BLaER1 treated with 17β-estradiol and CSF1 and Interleukin-3, amounts not matched to agents 10 nM and 100 nM (cell line): ENCODE measurements at regions not wholly inside any gene's neighbourhood (a gene's known extent, or its start where the extent isn't known, plus 50 kb on each side); places are given as distances from the start of the nearest gene placed in this dataset.

Source experiments
- H3K27ac ChIP-seq, 11 experiments: shearing (Covaris generic); formaldehyde crosslinking; 2 replicates each; pipeline ENCODE4 v1.8.1; 2022
- H3K27me3 ChIP-seq, 11 experiments: shearing (Covaris generic); formaldehyde crosslinking; 2 replicates each; pipeline ENCODE4 v1.8.1; 2022
- H3K36me3 ChIP-seq, 11 experiments: shearing (Covaris generic); formaldehyde crosslinking; 2 replicates each; pipeline ENCODE4 v1.8.1; 2022
- H3K4me1 ChIP-seq, 10 experiments: shearing (Covaris generic); formaldehyde crosslinking; 2 replicates each; pipeline ENCODE4 v1.8.1; 2022
- H3K4me2 ChIP-seq, 11 experiments: shearing (Covaris generic); formaldehyde crosslinking; 2 replicates each; pipeline ENCODE4 v1.8.1; 2022
- H3K4me3 ChIP-seq, 10 experiments: shearing (Covaris generic); formaldehyde crosslinking; 2 replicates each; pipeline ENCODE4 v1.8.1; 2022
- H3K9ac ChIP-seq, 11 experiments: shearing (Covaris generic); formaldehyde crosslinking; 2 replicates each; pipeline ENCODE4 v1.8.1; 2022
- H3K9me3 ChIP-seq, 11 experiments: shearing (Covaris generic); formaldehyde crosslinking; replicated peaks in 1 of 11; 2 replicates each; pipeline ENCODE4 v1.8.1; 2022
- H4K20me1 ChIP-seq, 11 experiments: shearing (Covaris generic); formaldehyde crosslinking; 2 replicates each; pipeline ENCODE4 v1.8.1; 2022
- Cebpa-rat ChIP-seq, 11 experiments: shearing (Covaris generic); IDR thresholded peaks; 2 replicates each; pipeline ENCODE4 v1.8.1; 2022

DNA sequence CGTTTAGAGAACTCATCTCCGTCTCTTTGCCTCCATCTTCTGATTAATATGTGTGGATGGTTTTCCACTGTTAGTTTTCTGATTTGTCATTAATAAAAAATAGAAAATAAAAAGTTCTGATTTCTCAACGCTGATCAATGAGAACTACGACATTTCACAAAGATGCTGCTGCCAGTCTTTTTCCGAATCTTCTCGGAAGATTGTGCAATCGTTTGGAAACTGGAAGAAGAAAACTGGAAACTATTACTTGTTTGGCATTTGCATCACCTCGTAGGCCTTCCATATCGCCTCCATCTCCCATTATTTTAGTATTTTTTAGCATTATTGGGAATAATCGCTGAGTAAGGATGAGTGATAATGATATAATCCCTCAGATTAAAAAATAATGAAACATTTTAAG lies 123.2 kb upstream of the KLF6 start:
- no peaks in the 10 kb centered on the region for H3K27me3 ChIP-seq
- no peak overlapping the region for H3K4me2 ChIP-seq
- no peaks in the 10 kb centered on the region for H4K20me1 ChIP-seq
- peaks cover 0 to 4% (median 0%) of the 10 kb centered on the region in 11 experiments; a peak in 1 of 22 replicates for H3K9me3 ChIP-seq
- H3K27ac ChIP-seq: no peak overlapping the region
- H3K4me1 ChIP-seq: peaks cover 0 to under 1% (median 0%) of the 10 kb centered on the region in 10 experiments; a peak in 1 of 20 replicates
- H3K36me3 ChIP-seq: no peaks in the 10 kb centered on the region
- H3K4me3 ChIP-seq: no peak overlapping the region
- TF ChIP-seq Cebpa-rat (IDR thresholded peaks at IDR 0.05): peak in 4 of 11 experiments; percentile 25 to 61 (median 45); a peak in 4 of 22 replicates
- no peak overlapping the region for H3K9ac ChIP-seq

DNA sequence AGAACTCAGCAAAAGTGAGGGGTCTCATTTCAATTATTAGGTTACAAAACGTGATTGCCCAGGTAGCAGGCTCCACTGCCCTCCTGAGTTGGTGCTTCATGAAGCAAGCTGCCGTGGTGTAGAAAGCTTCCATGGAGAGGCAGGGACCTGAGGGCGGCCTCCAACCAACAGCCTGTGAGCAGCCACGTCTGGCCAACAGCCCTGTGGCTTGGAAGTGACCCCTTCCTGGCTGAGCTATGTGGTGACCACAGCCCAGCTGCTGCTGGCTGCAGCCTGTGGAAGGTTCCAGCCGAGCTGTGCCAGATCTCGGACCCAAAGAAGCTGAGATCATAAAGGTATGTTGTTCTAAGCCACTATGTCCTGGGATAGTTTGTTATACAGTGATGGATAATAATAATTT lies 122.5 kb upstream of the KLF6 start:
- H3K9ac ChIP-seq: no peak overlapping the region
- peaks cover 0 to 7% (median 0%) of the 10 kb centered on the region in 10 experiments; a peak in 4 of 20 replicates for H3K4me1 ChIP-seq
- H4K20me1 ChIP-seq: no peaks in the 10 kb centered on the region
- H3K9me3 ChIP-seq: peaks cover 0 to 4% (median 0%) of the 10 kb centered on the region in 11 experiments; a peak in 1 of 22 replicates
- H3K36me3 ChIP-seq: no peaks in the 10 kb centered on the region
- H3K4me2 ChIP-seq: no peak overlapping the region
- no peak for TF ChIP-seq Cebpa-rat (IDR thresholded peaks at IDR 0.05)
- H3K27me3 ChIP-seq: no peaks in the 10 kb centered on the region
- no peak overlapping the region for H3K4me3 ChIP-seq
- no peak overlapping the region for H3K27ac ChIP-seq

DNA sequence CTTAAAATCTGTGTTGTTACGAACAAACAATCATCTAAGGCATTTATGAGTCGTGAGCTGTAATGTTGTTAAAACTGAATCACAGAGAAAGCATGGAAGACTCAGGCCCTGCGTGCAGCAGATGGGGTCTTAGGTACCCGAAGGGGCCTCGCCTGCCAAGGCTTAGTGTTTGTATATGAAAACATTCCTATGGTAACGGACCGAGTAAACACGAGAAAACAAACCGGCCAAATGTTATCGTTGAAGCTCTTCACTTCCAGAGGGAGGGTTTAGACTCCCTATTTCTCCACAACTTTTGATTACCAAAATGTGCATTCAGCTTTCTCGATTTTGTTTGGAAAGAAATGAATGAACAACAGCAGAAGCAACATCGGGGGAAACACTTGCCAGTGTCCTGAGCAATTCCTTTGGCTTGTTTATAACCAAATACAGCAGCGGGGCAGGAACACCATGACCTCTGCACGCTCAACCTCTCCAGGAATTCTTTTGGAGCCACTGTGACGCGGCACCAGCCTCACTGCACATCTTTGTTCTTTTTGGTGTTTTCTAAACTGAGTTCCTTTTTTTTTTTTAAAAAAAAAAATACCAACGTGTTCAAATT lies 121.6 kb upstream of the KLF6 start:
- H3K4me2 ChIP-seq: no peak overlapping the region

DNA sequence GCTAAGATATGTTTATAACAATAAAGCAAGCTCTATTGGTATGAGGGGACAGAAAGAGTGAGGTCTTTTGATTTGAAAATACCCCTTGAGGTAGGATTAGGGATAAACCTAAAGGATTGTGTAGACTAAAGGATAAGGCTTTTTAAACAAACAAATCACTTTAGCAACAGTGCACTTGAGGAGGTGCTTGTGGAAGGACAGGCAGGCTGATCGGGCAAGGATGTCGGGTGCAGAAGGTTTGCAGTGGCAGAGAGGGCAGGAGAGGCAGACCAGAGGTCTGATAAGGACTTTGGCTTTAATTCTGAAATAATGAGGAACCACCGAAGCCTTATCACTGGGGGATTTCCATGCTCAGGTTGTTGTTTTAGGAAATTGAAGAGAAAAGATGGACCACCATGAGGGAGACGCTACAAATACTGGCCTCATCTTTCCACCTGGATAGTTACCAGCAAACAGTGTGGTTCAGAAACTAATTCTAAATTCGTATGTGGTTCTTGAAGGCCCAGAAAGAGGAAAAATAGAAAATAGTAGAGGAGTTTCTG lies 119.5 kb upstream of the KLF6 start:
- Histone ChIP-seq H3K9me3 (peaks cover 0 to 4% (median 0%) of the 10 kb centered on the region in 11 experiments; a peak in 1 of 22 replicates), H3K27me3 (no peaks in the 10 kb centered on the region), H3K9ac (no peak overlapping the region), H3K4me1 (peaks cover 0 to 17% (median 0%) of the 10 kb centered on the region in 10 experiments; a peak in 4 of 20 replicates), H3K27ac (no peak overlapping the region), H4K20me1 (no peaks in the 10 kb centered on the region), H3K4me3 (no peak overlapping the region), H3K4me2 (no peak overlapping the region), H3K36me3 (no peaks in the 10 kb centered on the region)
- no peak for TF ChIP-seq Cebpa-rat (IDR thresholded peaks at IDR 0.05)

More for the DNA sequence above, 121.6 kb upstream of the KLF6 start:
- H3K27me3 ChIP-seq: no peaks in the 10 kb centered on the region
- H3K4me3 ChIP-seq: no peak overlapping the region
- no peak overlapping the region for H3K27ac ChIP-seq
- H4K20me1 ChIP-seq: no peaks in the 10 kb centered on the region
- no peak overlapping the region for H3K9ac ChIP-seq
- H3K36me3 ChIP-seq: no peaks in the 10 kb centered on the region
- peaks cover 0 to 16% (median 0%) of the 10 kb centered on the region in 10 experiments; a peak in 4 of 20 replicates for H3K4me1 ChIP-seq
- TF ChIP-seq Cebpa-rat (IDR thresholded peaks at IDR 0.05): no peak
- H3K9me3 ChIP-seq: peaks cover 0 to 4% (median 0%) of the 10 kb centered on the region in 11 experiments; a peak in 1 of 22 replicates

DNA sequence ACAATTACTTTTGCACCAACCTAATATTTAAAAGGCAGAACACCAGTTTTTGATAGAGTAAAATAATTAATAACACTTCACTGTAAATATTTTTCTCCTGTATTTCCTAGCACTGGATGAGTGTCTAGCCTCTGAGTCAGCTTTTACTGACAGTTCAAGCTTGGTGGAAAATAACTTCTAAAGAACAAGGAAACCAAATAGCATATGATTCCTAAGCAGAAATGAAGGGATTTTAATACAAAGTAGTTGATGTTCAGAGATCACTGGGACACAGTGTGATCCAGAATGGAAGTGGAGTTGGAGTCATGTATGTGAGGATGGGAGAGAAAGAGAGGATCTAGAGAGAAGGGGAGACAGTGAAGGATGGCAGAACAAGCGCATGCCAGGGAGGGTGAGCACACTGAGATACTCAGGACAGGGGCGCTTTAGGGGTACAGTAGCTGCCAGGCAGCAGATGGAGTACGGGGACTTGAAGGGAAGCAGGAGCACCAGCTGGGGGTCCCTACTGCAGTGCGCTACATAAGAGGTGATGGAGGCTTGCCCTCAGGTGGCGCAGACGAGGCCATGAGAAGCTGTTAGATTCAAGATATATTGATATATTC lies 117.9 kb upstream of the KLF6 start:
- Histone ChIP-seq H3K4me2 (peak overlapping the region in 2 of 11 experiments; percentile 43 to 57; a peak in 4 of 22 replicates), H3K27ac (peak overlapping the region in 2 of 11 experiments; percentile 22 to 23; a peak in 3 of 22 replicates), H3K36me3 (no peaks in the 10 kb centered on the region), H3K9me3 (peaks cover 0 to 4% (median 0%) of the 10 kb centered on the region in 11 experiments; a peak in 1 of 22 replicates), H3K27me3 (no peaks in the 10 kb centered on the region), H3K4me3 (no peak overlapping the region), H3K9ac (0 out of 22 replicates have a peak overlapping the region, but pooled peaks of 1 of the 11 experiments have one; percentile 8), H4K20me1 (no peaks in the 10 kb centered on the region), H3K4me1 (peaks cover 0 to 17% (median 0%) of the 10 kb centered on the region in 10 experiments; a peak in 4 of 20 replicates)
- no peak for TF ChIP-seq Cebpa-rat (IDR thresholded peaks at IDR 0.05)

DNA sequence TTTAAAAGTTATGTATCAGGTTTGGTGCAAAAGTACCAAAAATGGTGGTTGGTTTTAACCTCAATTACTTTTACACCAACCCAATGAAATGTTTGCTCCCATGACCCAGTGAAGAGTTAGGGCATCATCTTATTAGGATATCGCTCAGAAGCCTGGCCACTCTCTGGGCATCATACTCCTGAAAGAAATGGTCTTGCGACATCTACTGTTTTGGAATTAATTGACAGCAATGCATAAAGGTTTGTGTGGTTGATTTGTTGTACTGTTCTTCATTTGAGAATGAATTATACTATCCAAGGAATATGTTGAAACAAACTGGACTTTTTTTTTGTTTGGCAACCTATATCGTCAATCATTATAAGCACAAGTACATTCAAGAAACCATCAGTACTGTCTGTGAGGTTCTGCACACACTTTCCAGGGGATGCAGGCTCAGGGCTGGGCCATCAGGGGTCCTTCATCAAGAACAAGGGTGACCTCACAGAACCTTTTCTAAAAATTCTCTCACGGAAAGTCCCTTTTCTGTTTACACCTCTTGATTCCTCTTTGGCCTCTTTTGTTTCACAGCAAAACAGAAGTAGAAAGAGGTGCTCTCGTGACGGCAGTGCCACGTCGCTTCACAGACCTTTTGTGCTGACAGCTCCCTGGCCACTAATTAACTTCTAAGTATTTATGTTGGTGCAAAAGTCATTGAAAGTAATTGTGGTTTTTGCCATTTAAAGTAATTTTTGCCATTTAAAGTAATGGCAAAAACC lies 117.2 kb upstream of the KLF6 start:
- H3K4me3 ChIP-seq: no peak overlapping the region
- H3K4me1 ChIP-seq: peaks cover 0 to 17% (median 0%) of the 10 kb centered on the region in 10 experiments; a peak in 4 of 20 replicates
- peak overlapping the region in 2 of 11 experiments; percentile 2 to 22; a peak in 3 of 22 replicates for H3K27ac ChIP-seq
- H3K36me3 ChIP-seq: no peaks in the 10 kb centered on the region
- no peaks in the 10 kb centered on the region for H4K20me1 ChIP-seq
- no peaks in the 10 kb centered on the region for H3K27me3 ChIP-seq
- peak overlapping the region in 2 of 11 experiments; percentile 43 to 57; a peak in 4 of 22 replicates for H3K4me2 ChIP-seq
- 0 out of 22 replicates have a peak overlapping the region, but pooled peaks of 1 of the 11 experiments have one; percentile 8 for H3K9ac ChIP-seq
- peak in 2 of 11 experiments; percentile 37 to 44; a peak in 1 of 22 replicates for TF ChIP-seq Cebpa-rat (IDR thresholded peaks at IDR 0.05)
- peaks cover 0 to 4% (median 0%) of the 10 kb centered on the region in 11 experiments; a peak in 1 of 22 replicates for H3K9me3 ChIP-seq

DNA sequence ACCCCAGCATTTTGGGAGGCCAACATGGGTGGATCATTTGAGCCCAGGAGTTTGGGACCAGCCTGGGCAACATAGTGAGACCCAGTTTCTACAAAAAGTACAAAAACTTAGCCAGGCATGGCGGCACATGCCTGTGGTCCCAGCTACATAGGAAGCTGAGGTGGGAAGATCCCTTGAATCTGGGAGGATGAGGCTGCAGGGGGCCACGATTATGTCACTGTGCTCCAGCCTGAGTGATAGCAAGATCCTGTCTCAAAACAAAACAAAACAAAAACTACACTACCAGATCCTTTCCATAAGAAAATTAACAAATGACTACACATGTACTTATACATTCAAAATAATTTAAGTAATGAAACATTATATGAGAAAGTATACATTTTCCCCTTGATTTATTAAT lies 116.4 kb upstream of the KLF6 start:
- Histone ChIP-seq H3K27me3 (no peaks in the 10 kb centered on the region), H3K4me3 (no peak overlapping the region), H3K9ac (no peak overlapping the region), H3K9me3 (peaks cover 0 to 4% (median 0%) of the 10 kb centered on the region in 11 experiments; a peak in 1 of 22 replicates), H3K36me3 (no peaks in the 10 kb centered on the region), H3K4me1 (peaks cover 0 to 17% (median 0%) of the 10 kb centered on the region in 10 experiments; a peak in 4 of 20 replicates), H3K4me2 (peak overlapping the region in 1 of 11 experiments; percentile 43; a peak in 1 of 22 replicates), H3K27ac (no peak overlapping the region), H4K20me1 (no peaks in the 10 kb centered on the region)
- TF ChIP-seq Cebpa-rat (IDR thresholded peaks at IDR 0.05): no peak

DNA sequence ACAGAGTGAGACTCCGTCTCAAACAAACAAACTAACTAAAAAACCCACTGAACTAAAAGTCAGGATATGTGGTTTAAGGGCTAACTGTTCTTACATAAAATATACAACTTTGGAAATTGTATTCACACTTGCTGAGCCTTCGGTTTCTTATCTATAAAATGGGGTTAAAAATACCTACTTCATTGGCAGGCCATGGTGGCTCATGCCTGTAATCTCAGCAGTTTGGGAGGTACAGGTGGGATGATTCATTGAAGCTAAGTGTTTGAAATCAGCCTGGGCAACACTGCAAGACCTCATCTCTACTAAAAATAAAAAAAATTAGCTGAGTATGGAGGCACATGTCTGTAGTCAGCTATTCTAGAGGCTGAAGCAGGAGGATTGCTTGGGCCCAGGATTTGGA lies 115.4 kb upstream of the KLF6 start:
- no peak for TF ChIP-seq Cebpa-rat (IDR thresholded peaks at IDR 0.05)
- no peaks in the 10 kb centered on the region for H3K9me3 ChIP-seq
- no peaks in the 10 kb centered on the region for H3K27me3 ChIP-seq
- no peaks in the 10 kb centered on the region for H4K20me1 ChIP-seq
- no peaks in the 10 kb centered on the region for H3K36me3 ChIP-seq
- H3K9ac ChIP-seq: no peak overlapping the region
- no peak overlapping the region for H3K4me2 ChIP-seq
- H3K4me3 ChIP-seq: no peak overlapping the region
- H3K27ac ChIP-seq: no peak overlapping the region
- peaks cover 0 to 20% (median 0%) of the 10 kb centered on the region in 10 experiments; a peak in 4 of 20 replicates for H3K4me1 ChIP-seq
